HepG2 (cell line): ENCODE measurements at regions not wholly inside any gene's neighbourhood (a gene's known extent, or its start where the extent isn't known, plus 50 kb on each side); places are given as distances from the start of the nearest gene placed in this dataset.

Experiments used
- CBFB ChIP-seq: sonication (generic); formaldehyde crosslinking; IDR thresholded peaks from 2 replicates; pipeline ENCODE4 v1.4.0; 2020; ENCODE audit warnings: missing genetic modification reagents
- CBX2 ChIP-seq, 2 experiments: fragments of 200-600 bp in 1 of 2; sonication (generic); formaldehyde crosslinking in 1 of 2; IDR thresholded peaks; 2 replicates each; pipeline versions ENCODE4 v1.7.0 to v1.8.1; 2018 to 2022; ENCODE audit warnings: low read depth in 2 of 2, low read length in 1 of 2, mild to moderate bottlenecking in 1 of 2, missing genetic modification reagents in 1 of 2
- CTCF ChIP-seq: sonication (generic); formaldehyde crosslinking; IDR thresholded peaks from 2 replicates; pipeline ENCODE4 v1.5.0; 2020; ENCODE audit warnings: mild to moderate bottlenecking, missing genetic modification reagents, moderate library complexity
- HIC2 ChIP-seq: sonication (generic); formaldehyde crosslinking; IDR thresholded peaks from 2 replicates; pipeline ENCODE4 v1.9.0; 2022; ENCODE audit warnings: low read depth, missing genetic modification reagents
- KDM1A ChIP-seq: IDR thresholded peaks from 2 replicates; pipeline ENCODE4 v1.6.1; 2016; ENCODE audit warnings: missing compliant biosample characterization
- RORA ChIP-seq: sonication (generic); formaldehyde crosslinking; IDR thresholded peaks from 2 replicates; pipeline ENCODE4 v1.5.0; 2020; ENCODE audit warnings: mild to moderate bottlenecking, missing genetic modification reagents, moderate library complexity
- TARDBP ChIP-seq: sonication (generic); formaldehyde crosslinking; IDR thresholded peaks from 2 replicates; pipeline ENCODE4 v1.8.0; 2022; ENCODE audit warnings: mild to moderate bottlenecking, missing genetic modification reagents
- ZFP90 ChIP-seq: sonication (generic); formaldehyde crosslinking; IDR thresholded peaks from 2 replicates; pipeline ENCODE4 v1.8.0; 2022; ENCODE audit warnings: missing genetic modification reagents, mild to moderate bottlenecking, inconsistent platforms, borderline replicate concordance
- ZNF550 ChIP-seq: sonication (generic); formaldehyde crosslinking; IDR thresholded peaks from 2 replicates; pipeline ENCODE4 v1.4.0; 2020; ENCODE audit warnings: mild to moderate bottlenecking, missing genetic modification reagents, borderline replicate concordance
- ZNF672 ChIP-seq: sonication (generic); formaldehyde crosslinking; IDR thresholded peaks from 2 replicates; pipeline ENCODE4 v1.8.1; 2022; ENCODE audit warnings: missing genetic modification reagents
- ZNF709 ChIP-seq: sonication (generic); formaldehyde crosslinking; IDR thresholded peaks from 2 replicates; pipeline ENCODE4 v1.5.0; 2020; ENCODE audit warnings: mild to moderate bottlenecking, missing genetic modification reagents

GRCh38 chr11:77525455-77526091, 51.7 kb upstream of the PAK1 start:
- TF ChIP-seq CTCF (CRISPR knock-in tag) (no peak), CBFB (CRISPR knock-in tag) (no peak), KDM1A (CRISPR knock-in tag) (no peak), ZNF709 (CRISPR knock-in tag) (no peak), TARDBP (CRISPR knock-in tag) (no peak), ZNF550 (CRISPR knock-in tag) (no peak), ZNF672 (CRISPR knock-in tag) (no peak), HIC2 (no peak), RORA (CRISPR knock-in tag) (no peak), CBX2 (IDR thresholded peaks at IDR 0.05; ENCODE audit: low read depth, low read length) (no peak), CBX2 (CRISPR knock-in tag; IDR thresholded peaks at IDR 0.05; ENCODE audit: low read depth) (no peak), ZFP90 (no peak)
